NCI-H1436 (cell line): ENCODE measurements at regions not wholly inside any gene's neighbourhood (a gene's known extent, or its start where the extent isn't known, plus 50 kb on each side); places are given as distances from the start of the nearest gene placed in this dataset.
"Not testable (repeated sequence)": the region's sequence is repeated elsewhere in the genome, so short reads cannot be mapped to it uniquely, and the experiment has no call there.

Experiments used
- DNase-seq: peaks from one replicate; lab custom pipeline; 2025; lab: John Stamatoyannopoulos, UW

DNA sequence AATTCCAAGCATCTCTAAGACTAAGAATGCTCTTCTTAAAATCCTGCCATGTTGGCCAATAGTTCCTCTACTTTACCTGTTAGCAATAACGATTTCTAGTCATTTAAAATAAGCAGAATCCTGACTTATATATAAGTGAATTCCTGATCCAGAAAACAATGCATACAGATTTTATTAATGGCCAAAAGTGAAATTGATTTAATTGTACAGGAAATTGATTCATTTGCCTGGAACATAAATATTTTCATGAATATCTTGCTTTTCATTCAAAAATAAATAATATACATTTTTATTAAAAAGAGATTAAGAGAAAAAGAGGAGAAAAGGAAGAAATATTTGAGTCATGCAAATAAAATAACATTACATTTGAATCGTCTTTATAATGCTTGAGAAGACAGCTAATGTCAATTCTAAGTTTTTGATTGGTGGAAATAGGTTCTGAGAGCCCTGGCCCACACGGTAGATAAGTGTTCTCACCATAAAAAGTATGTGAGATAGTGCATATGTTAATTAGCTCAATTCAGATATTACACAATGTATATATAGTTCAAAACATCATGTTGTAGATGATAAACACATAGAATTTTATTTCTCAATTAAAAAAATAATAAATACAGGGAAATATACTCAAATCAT, 323.2 kb upstream of the MIR17HG start:
- DNase-seq: no peak

DNA sequence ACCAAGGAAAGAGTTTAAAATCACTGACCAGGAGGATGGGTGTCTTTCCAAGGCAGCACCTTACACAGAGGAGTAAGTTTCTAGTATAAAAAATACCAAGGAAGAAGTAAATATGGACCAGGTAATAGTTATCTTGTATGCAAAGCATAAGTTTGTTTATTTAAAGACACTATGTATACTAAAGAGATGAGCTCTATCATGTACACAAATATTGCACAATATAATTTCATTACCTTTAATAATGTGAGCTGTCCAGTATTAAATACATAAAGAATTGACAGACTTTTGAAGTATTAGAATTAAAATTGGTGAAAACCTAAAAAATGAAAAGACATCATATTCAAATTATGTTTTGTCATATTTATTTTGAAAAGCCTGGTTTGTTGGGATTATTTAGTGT, 322.0 kb upstream of the MIR17HG start:
- DNase-seq: no peak

DNA sequence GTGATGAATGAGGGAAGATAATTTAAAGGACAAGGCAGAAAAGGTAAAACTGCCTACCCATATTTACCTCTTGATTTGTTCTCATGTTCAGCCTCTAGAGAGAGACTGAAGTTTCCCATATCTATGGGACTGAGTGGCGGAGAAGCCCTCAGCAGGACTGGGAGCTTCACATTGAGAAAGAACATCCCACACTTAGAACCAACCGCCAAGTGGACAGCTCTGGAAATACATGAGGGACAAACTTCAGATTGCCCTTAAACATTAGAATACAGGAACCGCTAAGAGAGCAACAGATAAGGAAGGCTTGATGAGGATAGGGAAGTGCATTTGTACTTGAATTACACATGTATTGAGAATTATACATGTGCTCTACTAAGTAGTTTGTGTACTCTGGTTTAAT, 316.0 kb upstream of the MIR17HG start:
- DNase-seq: no peak

DNA sequence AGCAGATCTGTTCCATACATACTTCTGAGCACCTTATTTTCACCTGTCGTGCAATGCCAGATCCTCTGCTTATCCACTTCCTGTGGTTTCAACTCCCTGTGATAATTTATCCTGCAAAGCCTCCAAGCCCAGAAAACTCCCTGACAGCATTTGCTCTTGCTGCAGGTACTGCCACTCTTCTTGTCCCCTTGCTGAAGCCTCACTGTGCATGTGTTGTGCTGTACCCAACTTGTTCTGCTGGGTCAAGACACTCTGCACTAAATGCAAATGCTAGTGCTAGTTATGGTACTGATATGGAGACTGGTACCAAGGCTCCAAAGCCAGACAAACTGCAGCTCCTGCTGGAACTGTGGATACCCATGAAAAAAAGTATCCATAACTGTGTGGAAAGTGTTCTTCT, 315.4 kb upstream of the MIR17HG start:
- DNase-seq: no peak

DNA sequence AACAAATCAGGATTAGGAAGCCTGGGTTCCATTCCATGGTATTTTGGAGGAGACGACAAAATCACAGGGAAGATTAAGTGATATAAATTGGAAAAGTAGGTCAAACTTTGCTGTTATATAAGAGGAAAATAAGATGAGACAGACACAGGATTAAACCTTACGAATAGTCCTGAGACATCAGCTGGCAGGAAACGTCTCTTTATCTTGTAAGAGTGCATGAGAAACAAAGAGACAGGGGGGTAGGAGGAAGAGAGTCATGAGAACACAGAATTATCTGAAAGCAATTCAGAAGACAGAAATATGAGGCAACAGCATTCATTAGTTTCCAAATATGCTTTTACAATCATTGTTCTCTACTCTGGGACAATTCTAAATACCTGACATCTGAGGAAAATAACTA, 310.6 kb upstream of the MIR17HG start:
- DNase-seq: no peak

DNA sequence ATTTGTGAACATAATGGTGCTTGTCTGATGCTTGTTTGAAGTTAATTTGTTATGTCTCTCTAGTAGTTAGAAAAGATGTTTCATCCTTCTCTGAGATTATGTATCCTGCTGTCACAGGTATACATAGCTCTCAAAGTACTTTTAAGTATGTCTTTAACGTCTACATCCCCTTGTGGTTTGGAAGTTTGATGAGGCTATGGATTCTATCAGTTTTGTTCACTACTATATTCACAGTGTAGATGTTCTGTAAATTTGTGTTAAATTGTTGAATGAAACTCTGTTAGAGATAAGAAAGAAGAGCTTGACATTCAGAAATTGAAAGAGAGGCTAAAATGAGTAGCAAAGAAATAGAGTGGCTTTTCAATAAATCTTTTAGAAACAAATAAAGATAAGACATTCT, 304.6 kb upstream of the MIR17HG start:
- no peak for DNase-seq

DNA sequence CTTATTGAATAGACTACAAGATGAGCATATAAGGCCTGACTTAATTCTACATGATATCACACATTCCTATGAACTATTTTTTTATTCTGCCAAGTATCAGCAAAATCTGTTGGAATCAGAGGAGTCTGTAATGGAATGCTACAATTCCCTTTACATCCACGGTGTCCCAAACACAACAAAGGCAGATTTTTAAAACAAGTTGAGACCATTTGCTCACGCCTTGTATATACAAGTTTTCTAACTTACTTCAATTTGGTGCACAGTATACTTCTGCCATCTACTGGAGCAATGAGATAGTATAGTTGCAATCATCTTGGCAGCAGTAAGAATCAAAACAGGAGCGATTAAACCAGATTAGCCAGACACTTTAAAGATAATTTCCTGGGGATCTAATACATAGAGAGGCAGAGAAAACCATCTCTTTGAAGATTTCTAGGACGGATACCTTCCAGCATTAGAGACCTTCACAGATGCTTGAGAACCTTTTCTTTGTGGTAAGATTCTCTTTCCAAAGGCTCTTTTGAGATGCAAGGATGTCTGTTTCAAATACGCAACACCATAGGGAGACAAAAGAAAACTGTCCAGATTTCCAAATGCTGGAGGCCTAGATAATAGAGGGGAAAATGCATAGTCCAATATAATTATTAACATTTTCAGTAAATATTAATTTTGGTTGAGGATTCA, 302.0 kb upstream of the MIR17HG start:
- DNase-seq: no peak

DNA sequence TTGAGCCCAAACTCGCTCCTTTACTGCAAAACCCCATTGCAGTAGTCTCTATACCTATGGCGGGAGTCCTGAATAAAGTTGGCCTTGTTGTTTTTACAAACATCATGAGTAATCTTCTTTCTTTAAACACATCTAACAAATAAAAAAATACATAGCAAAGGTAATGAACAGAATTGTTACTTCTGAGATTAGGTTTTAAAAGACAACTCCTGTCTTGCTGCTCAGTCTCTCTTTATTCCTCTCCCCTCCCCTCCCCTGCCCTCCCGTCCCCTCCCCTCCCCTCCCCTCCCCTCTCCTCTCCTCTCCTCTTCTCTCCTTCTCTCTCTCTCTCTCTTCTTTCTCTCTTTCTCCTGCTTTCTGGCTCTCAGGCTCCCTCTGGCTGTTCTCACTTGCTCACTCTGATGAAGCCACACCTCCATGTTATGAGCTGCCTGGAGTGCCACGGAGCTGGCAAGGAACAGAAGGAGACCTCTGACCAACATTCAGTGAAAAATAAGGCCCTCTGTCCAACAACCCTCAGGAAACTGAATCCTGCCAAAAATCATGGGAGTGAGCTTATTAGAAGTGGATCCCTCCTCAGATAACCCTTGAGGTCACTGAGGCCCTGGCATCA, 300.7 kb upstream of the MIR17HG start:
- DNase-seq: no peak

DNA sequence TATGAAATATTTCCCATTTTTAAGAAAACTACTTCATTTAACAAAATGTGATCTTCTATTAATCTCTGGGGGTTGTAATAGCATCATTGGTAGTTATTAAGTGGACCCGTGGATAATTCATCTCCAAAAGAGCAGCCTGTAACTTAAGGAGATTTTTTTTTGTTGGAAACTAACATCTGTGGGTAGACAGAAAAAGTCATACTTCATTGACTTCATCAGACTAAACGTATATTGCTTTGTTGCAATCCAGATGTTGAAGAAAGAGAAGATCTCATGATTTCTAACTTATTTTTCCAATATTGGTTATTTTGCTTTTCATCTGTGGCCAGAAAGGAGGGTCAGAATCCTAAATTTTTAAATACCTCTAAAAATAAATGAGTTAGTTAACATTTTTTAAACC, 296.5 kb upstream of the MIR17HG start:
- DNase-seq: no peak

DNA sequence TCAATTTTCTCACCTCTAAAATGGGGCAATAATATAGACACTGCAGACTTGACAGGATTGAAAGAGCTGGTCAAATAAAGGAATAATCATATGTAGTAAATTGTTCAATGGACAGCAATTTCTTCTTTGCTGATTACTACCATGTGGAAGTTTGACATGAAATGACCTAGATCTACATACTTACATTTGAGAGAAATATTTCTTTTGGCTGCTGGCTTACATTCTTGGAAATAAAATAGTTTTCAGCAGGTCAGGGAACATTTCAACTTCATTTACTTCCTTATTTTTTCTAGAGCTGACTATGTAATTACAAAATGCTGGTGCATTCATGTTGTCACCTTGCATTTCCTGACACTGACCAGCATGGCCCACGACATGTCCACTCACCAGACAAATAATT, 294.6 kb upstream of the MIR17HG start:
- no peak for DNase-seq

DNA sequence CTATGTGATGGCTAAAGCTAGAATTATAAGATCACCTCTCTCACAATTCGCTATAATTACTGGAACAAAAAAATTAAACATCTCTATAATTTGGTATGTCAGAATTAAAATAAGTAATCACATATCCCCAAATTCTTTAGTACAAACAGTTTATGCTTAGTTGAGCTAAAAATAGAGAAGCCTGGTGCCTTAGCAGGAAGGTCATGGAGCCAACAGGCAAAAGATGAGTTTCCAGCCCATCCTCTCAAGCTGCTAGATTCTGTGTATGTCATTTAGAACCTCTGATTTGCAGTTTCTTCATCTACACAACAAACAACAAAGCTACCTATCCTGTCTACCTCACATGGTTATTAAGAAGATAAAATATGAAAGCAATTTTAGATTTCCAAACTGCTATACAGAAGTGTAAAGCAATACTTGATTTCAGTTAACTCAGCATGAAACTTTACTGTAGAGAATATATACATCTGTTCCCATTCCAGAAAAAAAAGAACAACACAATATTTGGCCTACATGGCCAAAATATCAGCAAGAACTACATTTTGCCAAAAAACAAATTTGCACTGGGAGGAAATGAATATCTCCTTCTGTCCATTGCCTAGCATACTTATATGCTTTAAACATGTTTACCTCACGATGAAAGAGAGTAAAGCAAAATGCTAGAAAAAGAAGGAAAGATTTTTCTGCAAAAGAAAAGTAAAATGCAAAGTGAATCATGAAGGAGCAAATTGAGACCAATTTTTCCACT, 294.0 kb upstream of the MIR17HG start:
- no peak for DNase-seq

DNA sequence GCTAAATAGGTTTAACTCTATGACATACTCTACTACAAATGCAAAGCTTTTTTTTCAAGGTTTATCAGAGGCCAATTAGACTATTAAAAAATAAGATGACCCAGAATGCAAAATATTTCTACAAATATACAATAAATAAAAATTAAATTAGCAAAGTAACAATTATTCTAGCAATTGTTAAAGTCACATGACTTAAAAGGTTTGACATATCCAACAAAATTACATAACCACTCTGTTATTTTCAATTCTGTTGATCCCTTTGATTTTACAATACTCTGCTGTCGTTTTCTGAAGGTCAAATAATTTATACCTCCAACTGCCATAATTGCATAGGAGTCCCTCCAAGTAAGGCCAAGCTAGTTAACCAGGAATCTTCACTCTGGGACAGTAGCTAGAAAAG, 292.6 kb upstream of the MIR17HG start:
- no peak for DNase-seq

DNA sequence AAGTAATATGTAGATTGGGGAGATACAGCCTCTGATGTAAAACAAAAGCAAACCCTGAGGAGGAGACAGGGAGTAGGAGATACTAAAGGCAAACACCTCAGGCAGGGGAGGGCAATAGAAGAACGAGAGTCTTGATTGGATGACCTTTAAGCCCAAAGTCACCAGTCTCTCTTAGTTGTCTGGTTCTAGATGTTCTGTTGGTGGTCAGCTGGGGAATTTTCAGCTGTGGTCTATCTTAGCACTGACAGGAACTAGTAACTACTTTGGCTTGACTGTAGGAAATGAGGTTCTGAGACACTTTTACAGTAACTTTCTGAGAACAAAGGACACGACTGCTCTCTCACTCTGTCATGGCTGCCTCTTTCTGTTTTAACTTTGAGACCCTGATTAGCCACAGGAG, 290.7 kb upstream of the MIR17HG start:
- no peak for DNase-seq

DNA sequence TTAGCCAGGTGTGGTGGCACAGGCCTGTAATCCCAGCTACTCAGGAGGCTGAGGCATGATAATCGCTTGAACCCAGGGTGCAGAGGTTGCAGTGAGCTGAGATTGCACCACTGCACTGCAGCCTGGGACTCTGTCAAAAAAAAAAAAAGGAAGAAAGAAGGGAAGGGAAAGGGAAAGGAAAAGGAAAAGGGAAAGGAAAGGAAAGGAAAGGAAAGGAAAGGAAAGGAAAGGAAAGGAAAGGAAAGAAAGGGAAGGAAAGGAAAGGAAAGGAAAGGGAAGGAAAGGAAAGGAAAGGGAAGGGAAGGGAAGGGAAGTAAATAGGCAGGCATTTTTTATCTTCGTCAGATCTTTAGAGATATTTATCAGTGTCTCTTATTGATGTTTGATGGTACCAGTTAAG, 290.0 kb upstream of the MIR17HG start:
- not testable (repeated sequence) for DNase-seq

DNA sequence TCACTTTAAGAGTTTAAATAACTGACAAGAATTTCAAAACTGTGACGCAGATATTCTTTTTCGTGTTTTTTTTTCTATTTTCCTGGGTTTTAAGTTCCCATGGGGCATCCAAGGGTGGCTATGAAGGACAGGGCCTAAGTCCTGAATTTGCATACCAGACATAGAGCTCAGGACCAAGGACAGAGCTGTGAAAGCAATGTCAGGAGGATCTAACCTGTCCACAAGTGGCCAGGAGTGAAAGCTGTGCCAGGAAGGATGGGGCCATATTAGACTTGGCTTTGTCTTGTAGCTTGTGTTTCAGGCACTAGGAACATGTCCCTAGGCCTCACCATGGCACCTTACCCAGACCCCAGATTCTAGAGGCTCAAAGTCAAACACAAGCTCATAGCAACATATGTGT, 289.4 kb upstream of the MIR17HG start:
- no peak for DNase-seq

DNA sequence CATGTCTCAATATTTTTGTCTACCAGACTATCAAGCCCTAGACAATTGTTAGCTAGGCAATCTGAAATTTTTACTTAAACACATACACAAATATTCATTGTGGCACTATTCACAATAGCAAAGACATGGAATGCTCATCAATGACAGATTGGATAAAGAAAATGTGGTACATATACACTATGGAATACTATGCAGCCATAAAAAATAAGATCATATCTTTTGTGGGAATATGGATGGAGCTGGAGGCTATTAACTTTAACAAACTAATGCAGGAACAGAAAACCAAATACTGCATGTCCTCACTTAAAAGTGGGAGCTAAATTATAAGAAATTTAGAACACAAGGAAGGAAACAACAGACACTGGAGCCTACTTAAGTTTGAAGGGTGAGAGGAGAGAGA, 288.6 kb upstream of the MIR17HG start:
- no peak for DNase-seq

DNA sequence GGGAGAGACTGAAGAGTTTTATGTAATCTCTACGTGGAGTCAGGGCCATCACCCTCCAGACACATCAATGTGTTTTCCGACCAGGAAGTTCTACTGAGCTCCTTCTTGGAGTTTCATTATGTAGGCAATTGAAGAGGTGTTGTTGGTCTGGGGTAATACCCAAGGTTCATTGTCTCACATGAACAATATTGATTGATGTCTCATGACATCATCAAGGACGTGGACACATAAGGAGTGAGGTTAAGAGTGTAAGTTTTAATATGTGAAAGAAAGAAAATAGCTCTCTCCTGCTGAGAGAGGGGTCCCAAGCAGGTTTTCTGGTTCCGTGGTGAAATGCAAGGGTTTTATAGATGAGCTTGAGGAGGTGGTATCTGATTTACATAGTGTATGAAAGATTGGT, 280.7 kb upstream of the MIR17HG start:
- DNase-seq: no peak

DNA sequence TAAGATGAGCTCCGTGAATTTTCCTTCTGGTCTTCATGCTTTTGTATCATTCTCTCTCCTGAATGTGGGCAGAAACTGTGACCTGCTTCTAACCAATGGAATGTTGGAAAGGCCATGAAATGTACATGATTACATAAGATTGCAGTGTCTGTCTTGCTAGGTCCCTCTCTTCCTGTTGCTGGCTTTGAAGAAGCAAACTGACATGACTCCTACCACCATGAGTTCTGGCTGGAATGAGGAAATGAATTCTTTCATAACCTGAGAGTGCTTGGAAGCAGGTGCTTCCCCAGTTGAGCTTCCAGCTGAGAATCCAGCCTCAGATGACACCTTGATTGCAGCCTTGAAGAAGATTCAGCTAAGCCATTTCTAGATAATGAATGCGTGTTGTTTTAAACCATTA, 275.0 kb upstream of the MIR17HG start:
- DNase-seq: no peak

DNA sequence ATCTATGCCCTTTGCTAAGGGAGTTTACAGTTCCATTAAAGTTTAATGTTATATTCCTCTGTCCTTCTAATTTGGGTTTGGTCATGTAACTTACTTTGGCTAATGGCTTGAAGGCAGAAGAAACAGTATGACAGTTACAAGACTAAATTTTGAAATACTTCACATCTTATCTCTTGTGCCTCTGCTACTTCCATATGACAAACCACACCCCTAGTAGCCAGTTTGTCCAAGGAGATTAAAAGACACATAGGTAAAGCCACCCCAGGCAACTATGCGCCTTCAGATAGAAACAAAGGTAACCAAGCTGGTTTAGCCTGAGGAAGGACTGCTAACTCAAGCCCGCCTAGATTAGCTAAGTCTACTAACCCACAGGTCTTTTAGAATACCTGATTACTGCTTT, 273.4 kb upstream of the MIR17HG start:
- no peak for DNase-seq

DNA sequence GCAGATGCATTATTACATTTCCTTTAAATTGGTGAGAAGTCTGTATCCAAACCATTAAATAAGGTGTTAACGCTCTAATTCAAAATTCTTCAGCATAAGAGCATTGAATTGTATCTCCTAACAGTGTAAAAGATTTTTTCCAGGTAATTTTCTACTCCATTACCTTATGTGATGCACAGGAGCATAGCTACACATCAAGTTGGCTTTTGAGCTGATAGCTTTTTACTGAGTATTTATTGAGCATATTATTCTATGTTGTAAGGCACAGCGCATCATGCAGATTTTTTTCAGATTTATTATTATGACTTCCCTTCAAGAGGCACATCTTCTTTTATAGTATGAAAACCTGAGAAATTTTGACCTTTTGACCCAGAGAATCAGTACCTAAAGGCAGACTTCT, 270.7 kb upstream of the MIR17HG start:
- no peak for DNase-seq

DNA sequence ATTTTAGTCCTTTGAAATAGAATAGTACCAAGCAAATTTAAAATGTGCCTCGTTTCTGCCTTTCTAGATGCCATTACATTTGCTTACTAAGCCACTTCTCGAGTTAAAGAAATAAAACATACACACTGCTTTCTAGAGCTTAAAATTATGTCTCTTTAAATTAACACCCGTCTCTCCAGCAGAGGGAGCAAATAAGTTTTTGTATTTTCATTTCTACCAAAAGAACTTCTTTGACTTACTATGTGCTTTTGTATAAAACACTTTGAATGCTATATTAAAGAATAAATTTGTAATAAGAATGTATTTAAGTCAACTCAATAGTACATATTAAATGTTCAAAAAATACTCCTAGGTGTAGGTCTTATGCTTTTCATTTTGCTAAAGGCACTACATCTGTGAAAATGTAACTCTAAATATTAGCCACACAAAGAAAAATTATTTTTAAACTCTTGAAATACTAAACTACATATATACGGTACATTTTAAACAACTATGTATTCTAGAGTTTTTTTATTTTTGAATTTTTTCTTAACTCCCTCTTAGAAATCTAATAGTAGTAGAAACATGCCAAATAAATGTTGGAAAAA, 269.3 kb upstream of the MIR17HG start:
- DNase-seq: peak; percentile 0

DNA sequence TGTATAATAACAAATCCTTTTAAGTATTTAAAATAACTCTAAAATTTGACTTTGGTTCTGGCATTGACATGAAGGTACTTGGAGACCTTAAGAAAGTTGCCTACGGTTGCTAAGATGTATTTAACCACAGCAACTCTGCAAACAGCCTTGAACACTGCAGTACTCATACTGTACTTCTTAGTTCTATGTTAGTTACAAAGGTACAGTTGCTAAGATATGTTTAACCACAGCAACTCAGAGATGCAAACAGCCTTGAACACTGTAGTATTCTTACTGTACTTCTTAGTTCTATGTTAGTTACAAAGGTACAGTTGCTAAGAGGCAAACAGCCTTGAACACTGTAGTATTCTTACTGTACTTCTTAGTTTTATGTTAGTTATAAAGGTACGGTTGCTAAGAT, 268.3 kb upstream of the MIR17HG start:
- DNase-seq: no peak

DNA sequence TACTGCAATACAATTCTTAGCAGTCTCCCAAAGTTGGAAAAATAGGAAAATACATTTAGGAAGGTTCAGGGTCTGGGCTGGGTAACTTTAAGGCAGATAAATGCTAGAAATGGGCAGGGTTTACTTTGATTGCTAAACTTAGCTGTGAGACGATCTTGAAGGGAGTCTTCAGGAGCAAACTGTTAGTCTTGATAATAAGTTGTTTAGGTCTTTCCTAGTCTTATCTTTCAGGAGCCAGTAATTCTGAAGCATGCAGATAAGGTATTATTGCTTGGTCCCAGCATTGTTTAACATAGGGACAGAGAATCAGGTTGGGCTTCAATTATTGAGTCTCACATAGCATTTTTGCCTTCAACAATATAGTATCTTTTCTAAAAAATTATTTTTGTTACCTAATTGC, 262.4 kb upstream of the MIR17HG start:
- no peak for DNase-seq
